ENCODE measurements at regions not wholly inside any gene's neighbourhood (a gene's known extent, or its start where the extent isn't known, plus 50 kb on each side); places are given as distances from the start of the nearest gene placed in this dataset.

GRCh38 chr10:53025172-53025711, 252.7 kb upstream of the MBL2 start:
- Histone ChIP-seq H2BK15ac (ENCODE audit: low read depth, low read length) (no peak overlapping the region), H2AFZ (ENCODE audit: low read length) (no peak overlapping the region), H4K20me1 (ENCODE audit: control insufficient read depth, insufficient read depth, insufficient read length) (peaks cover 4% of the 10 kb centered on the region), H3K4me1 (ENCODE audit: insufficient read depth, low read length) (peaks cover 11% of the 10 kb centered on the region; the same call in 1 of the 2 replicates), H3K27ac (ENCODE audit: insufficient read length, low read depth, low read length) (no peak overlapping the region), H3K9me3 (ENCODE audit: control insufficient read depth, low read depth, low read length) (no peaks in the 10 kb centered on the region), H3K27me3 (ENCODE audit: insufficient read depth, low read length) (no peaks in the 10 kb centered on the region), H2BK5ac (ENCODE audit: insufficient read length, low read length) (no peak overlapping the region), H4K91ac (ENCODE audit: insufficient read length, low read depth, low read length) (no peak overlapping the region), H2AK5ac (ENCODE audit: insufficient read length, low read length) (no peak overlapping the region), H3T11ph (ENCODE audit: low read length) (no peak overlapping the region), H3K9ac (ENCODE audit: extremely low read depth, insufficient read length, low read length) (no peak overlapping the region), H3K14ac (ENCODE audit: insufficient read depth, low read length) (no peak overlapping the region), H3K79me1 (ENCODE audit: insufficient read depth, low read depth, low read length, poor library complexity, severe bottlenecking) (no peaks in the 10 kb centered on the region), H3K23ac (ENCODE audit: insufficient read length, low read depth, low read length) (no peak overlapping the region), H4K8ac (replicated peaks; ENCODE audit: insufficient read length, low read depth, low read length) (no peak overlapping the region), H3K56ac (ENCODE audit: insufficient read length, low read depth, low read length) (no peak overlapping the region), H3K18ac (ENCODE audit: insufficient read length, low read depth, low read length) (no peak overlapping the region), H4K5ac (ENCODE audit: insufficient read length, low read depth, low read length) (no peak overlapping the region), H2BK120ac (ENCODE audit: low read depth, low read length, poor library complexity, severe bottlenecking) (no peak overlapping the region), H3K23me2 (ENCODE audit: insufficient read length, low read depth, low read length, poor library complexity, severe bottlenecking) (no peaks in the 10 kb centered on the region), H3K79me2 (ENCODE audit: insufficient read depth, low read length) (no peaks in the 10 kb centered on the region), H3K4ac (ENCODE audit: low read depth, low read length) (no peak overlapping the region), H3K4me2 (ENCODE audit: insufficient read depth, insufficient read length, low read length) (no peak overlapping the region), H2BK20ac (ENCODE audit: low read depth, low read length, poor library complexity, severe bottlenecking) (no peak overlapping the region), H2BK12ac (ENCODE audit: insufficient read length, low read depth, low read length) (no peak overlapping the region)
- Mint-ChIP-seq H3K27ac (peak overlapping the region in 2 of 3 experiments; percentile 70 to 77; a peak in 3 of 7 replicates), H3K27me3 (ENCODE audit: low read depth) (no peaks in the 10 kb centered on the region), H3K36me3 (ENCODE audit: insufficient read depth in 1 of 3, low read depth in 3 of 3) (peaks cover 0 to 6% (median 3%) of the 10 kb centered on the region in 3 experiments; a peak in 3 of 7 replicates), H3K4me1 (peaks cover 35 to 36% of the 10 kb centered on the region in 2 experiments), H3K9me3 (peaks cover 2 to 6% of the 10 kb centered on the region in 2 experiments; a peak in 3 of 5 replicates), H3K4me3 (no peak overlapping the region)
- no peak for DNase-seq
- no peak for TF ChIP-seq CTCF (conservative IDR thresholded peaks at IDR 0.05)
- no CpG with 5 or more reads among the region's 9 CpGs for WGBS (ENCODE audit: extremely low coverage, insufficient read length, low lambda C conversion rate)
